C1 segment of cervical spinal cord (tissue), 14 donors: ENCODE measurements at regions not wholly inside any gene's neighbourhood (a gene's known extent, or its start where the extent isn't known, plus 50 kb on each side); places are given as distances from the start of the nearest gene placed in this dataset.

Source experiments
- DNase-seq, 14 donors: peaks; one replicate each; lab custom pipeline; 2025; lab: John Stamatoyannopoulos, UW

DNA sequence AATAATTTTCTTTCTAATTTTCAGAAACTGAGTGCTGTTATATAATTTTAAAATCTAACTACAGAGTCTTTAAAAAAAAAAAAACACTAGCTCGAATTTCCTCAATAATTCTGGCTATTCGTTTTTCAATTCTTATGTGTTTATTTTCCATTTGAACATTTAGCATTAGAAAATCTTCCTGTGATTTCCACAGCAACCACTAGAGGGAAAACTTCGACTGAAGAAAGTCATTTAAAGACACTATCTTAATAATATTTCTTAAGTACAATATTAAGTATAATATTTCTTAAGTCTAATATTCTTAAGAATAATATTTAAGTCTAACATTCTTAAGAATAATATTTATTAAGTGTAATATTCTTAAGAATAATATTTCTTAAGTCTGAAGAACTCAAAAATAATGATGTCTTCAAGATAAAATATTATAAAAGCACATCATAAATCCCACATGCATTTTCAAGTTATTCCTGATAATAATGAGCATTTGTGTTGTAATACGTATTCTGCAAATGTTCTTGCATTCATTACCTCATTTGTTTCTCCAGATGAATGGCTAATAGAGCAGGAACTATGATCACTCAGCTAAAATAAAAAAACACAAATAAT, 118.4 kb upstream of the WDR17 start:
- no peak for DNase-seq

DNA sequence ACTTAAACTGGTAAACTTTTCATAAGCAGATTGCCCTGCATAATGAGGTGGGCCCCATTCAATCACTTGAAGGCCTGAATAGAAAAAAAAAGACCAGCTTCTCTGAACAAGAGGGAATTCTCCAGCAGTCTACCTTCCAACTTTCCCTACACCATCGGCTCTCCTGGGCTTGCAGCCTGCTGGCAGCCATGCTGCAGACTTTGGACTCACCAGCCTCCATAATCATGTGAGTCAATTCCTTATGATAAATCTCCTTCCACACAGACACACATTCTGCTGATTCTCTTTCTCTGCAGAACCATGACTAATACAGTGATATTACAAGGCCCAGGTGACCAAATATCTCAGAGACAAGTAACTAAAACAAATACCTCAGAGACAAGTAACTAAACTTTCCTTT, 113.8 kb upstream of the WDR17 start:
- DNase-seq = no peak

DNA sequence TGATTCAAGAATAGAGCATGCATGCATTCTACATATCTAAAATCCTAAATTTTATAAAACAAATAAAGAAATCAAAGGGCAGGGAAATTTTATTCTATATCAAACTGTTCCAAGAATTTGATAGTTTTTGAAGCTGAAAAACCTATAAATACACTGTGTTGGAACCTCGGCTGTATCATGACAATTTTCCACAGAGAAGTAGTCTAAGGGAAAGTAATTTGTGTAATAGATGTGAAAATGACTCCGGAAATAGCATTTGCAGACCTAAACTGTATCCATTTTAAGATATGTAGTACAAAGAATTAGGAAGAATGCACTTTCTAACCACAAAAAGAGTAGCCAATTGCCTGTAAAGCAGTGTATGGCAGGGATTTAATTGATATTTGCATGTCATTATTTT, 112.5 kb upstream of the WDR17 start:
- DNase-seq = no peak

DNA sequence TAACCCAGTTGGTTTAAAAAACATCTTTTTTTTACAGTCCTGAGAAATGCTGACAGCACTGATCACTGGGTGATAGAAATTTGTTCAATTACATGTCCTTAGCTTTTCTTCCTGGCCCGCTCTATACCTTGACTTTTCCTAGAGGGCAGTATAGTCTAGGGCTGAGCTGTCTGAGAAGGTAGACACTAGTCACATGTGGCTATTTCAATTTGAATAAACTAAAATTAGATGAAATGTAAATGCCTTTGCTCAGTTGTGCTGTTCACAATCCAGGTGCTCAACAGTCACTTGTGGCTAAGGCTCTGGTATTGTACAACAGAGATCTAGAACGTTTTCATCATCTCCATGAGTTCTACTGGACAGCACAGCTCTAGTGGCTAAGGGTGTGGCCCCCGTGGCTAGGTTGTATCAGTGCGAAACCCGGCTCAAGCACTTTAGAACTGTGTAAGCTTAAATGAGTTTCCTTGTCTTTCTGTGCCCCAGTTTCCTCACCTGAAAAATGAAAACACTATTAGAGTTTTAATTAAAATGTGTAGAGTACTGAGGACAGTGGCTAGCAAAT, 111.6 kb upstream of the WDR17 start:
- no peak for DNase-seq

DNA sequence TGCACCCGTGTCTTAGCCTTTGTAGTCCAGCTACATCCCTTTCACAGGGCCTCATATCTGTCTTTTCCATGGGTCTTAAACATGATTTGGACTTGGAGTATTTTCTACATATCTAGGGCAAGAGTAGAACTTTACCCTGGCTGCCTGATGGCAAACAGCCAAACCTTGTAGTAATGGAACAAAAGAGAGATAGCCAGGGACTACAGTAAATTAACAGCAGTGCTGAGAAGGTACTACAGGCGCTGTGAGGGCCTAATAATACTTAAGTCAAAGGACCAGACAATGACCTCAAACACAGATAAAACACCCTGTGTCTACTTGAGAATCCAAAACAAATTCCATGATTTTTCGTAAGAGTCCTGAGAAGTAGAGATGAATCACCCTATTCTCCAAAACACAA, 111.0 kb upstream of the WDR17 start:
- no peak for DNase-seq

DNA sequence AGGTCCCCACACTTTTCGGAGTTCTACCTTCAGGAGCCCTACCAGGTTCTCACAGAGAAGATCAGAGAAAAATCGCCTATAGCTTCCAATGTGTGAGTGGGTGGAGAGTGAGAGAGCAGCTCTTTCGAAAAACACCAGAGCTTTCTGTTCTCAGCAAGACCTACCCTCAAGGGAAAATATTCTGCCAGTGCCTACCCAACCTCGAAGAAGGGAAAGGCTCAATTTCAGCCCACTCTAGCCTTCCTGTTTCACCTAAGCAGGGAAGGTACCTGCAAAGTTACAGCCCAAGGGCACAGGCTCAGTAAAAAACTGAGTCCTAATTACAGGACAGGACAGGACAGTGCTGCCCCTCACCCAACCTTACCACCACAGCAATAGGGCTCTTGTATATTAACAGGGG, 104.0 kb upstream of the WDR17 start:
- no peak for DNase-seq

DNA sequence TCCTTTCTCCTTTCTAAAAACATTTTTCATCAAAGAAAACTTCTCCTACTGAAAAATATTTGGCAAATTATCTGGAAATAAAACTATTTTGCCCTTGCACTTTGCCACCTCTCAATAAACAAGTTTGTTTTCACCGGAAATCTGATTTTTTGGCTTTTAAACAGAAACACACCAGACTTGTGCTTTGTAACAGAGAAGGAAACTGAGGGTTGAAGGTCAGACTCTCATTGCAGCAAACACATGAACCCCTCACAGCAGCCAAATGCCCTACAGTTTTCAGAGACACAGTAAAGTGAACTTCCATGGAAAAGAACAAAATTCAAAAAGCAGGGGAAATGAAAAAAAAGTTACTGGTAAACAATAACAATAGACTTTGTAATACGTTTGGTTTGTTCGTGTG, 95.6 kb upstream of the WDR17 start:
- DNase-seq = no peak

DNA sequence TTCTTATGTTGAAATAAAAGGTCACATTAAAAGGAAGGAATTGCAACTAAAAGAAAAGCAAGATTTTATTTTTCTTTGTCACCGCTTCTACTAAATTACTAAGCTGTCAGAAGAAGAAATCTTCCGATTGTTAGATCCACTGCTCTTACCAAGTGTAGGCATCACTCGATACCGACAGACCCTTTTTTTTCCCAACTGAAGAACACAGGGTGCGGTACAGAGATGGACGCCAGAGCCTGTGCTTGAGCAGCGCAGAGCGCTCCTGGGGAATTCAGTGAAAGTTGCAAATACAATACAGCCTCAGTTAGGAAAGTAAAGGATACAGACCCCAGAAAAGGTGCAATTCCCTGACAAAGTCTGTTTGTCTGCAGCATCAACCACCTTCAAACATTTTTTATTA, 94.9 kb upstream of the WDR17 start:
- no peak for DNase-seq

DNA sequence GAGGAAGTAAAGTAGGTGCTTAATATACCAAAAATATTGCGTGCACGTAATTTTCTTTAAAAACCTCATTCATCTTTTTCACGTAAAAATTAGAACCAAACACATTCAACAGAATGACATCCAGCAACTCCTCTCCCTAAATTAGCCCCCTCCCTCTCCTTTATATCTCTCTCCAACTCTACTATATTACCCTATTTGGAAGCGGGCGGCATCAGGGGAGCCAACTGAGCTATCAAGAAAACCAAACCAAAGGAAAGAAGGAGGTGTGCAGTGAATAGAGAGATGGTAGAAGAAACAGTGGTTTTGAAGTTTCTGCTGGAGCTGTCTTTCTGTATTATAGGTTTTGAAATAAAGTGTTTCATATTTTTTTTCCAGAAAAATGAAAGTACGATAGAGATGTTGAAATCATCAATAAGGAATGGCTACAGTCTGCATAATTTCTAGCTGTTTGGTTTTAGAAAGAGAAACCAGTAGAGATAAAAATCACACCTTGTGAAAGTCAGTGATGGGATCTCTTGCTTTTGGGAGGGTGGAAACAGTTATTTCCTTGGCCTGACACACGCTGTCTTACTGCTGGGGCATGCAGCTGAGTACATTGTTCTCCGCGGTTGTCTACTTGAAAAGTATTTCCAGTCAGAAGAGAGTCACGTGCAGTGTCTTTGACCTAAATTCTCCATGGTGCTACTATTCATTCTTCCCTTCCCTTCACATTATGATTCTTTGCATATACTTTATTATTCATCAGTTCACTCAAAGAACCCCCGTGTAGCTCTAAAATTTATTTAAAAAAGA, 94.1 kb upstream of the WDR17 start:
- peak in 1 of 14 donors; percentile 5 for DNase-seq

DNA sequence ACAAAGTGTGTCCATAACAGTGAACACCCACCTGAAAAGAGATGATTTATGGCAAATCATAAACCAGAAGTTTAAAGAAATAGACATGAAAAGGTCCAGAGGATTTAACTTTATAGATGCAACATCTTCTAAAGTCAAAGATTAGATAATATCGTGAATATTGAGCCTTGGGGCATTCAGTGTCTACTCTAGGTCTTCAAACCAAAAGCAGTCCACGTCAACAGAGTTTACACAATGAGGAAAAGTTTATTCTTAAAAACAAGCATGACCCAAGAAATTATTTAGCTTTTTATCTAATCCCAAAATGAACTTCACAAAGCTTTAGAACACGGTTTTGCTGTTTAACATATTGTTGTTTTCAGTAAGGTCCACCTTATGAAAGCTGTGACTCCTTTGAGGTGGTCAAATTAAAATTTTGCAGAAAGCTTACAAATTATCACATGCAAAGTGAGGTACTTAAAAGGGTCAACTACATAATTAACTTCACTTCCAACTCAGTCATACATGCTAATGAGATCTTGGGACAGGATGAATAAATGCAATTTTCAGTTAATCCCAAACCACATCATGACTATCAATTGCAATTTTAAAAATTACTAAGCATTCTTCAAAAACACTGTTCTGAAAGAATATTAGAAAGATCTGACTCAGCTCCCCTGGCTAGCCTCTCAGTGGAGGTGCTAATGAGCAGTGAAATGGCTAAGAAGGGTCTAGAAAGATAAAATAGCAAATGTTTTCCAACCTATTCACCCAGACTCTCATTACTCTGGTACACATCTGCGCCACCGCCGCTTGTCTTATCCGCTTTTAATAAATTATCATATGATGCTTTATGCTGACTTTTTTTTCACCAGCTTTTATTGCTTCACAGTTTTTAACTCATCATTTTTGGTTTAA, 92.4 kb upstream of the WDR17 start:
- no peak for DNase-seq

DNA sequence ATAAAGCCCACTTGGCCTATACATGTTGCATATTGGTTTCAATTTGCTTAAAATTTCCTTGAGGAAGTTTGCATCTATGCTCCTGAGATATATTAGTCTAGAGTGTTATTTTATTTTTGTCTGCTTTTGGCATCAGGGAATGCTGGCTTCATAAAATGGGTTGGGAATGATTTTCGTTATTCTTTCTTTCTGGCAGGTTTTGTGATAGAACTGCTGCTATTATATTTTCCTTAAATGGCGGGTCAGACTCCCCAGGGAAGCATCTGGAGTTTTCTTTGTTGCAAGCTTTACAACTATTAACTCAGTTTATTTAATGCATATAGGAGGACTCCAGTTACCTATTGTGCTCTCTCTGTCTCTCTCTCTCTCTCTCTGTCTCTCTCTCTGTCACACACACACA, 82.0 kb upstream of the WDR17 start:
- DNase-seq = no peak

DNA sequence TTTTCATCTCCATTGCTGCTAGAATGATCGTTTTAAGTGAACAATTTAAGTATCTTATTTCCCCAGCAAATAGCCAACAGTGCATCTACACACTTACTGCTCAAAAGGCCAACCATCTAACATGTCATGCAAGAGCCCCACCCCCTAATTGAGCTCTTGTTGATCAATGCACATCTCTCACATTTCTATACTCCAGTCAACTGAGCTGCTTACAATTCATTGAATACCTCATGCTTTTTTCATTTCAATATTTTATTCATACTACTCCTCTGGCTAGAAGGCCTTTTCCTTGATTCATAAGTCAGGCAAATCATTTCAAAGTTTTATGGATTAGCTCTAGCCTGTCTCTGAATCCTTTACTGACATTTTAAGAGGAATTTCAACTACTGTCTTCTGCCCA, 79.0 kb upstream of the WDR17 start:
- no peak for DNase-seq

DNA sequence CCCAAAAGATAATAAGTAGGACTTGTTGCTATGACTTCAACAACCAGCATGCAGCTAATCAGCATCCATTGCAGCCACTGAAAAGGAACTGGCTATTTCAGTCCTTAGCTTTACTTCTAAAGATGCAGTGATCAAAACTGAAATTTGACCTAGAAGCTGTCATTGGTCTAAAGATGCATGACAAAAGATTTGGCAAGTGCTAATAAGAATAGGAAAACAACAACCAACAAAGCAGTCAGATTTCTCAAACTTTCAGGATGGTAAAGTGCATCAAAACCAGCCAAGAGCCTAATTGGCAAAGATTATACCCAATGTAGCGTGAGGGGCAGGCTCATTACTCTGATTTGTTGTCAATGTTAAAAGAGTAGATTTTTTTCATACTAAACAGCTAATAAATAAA, 77.1 kb upstream of the WDR17 start:
- no peak for DNase-seq

DNA sequence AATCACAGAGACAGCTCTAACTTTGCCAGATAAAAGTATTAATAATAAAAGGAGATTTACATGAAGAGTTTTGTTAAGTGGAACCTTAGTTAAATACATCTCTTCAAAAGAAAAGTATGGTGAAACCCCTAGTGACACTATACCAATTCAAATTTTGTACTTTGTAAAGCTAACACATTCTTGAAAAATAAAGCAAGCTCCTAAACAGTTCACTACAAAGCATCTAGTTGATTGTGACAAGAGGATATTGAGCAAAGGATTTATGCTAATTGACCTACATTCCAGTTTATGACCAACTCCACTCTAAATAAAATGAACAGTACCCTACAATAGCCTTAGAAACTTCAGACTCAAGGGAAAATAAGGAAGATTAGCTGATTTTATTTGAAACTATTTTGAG, 69.4 kb upstream of the WDR17 start:
- DNase-seq = no peak

DNA sequence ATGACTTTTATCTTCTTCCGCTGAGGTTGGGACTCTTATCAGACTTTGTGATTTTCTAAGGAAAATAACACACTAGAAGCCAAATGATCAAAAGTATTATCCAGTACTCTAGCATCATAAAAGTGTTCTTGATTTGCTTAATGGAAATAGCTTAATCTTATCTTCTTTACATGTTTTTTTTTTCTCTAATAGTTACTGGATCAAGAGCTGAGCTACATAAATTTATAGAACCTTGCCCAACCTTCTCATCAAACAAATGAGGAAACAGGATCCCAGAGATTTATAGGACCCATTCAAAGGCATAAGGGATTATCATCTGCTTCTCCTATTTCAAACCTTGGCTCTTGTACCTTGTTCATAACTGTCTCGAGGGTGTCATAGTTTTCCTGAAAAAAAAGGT, 68.3 kb upstream of the WDR17 start:
- no peak for DNase-seq

DNA sequence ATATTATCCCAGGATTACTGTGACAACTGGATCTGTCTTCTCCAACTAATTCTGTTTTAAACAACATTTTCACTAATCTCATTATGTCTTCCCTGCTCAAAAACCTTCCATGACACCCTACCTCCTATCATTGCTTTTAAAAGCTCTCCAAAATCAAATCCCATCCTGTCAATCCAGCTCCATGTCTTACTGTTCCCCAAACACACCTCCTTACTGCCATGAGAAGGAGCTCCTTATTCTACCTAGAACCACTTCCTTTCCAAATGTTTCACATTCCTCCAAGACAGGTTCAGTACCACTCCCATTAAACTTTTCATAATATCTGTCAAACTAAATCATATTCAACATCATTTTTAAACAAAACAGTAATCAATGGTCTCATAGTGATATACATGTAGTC, 66.9 kb upstream of the WDR17 start:
- no peak for DNase-seq

DNA sequence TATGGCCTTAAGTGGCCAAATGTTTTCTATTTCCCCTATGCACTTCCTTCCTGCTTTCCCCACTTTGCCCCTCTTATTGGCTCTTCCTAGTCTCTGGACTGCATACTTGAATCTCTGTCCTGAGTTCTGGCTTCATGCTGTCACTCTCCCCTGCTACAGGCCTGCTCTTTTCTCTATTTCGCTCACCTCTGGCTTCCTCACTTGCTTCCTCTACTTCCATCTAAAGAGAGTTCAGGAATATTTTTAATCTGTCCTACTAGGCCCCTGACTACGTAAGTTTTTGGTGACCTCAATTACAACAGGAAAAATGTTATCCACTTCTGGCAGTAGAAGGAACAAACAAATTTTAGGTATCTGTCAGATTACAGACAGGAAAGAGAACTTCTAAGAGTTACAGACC, 65.7 kb upstream of the WDR17 start:
- DNase-seq = no peak

DNA sequence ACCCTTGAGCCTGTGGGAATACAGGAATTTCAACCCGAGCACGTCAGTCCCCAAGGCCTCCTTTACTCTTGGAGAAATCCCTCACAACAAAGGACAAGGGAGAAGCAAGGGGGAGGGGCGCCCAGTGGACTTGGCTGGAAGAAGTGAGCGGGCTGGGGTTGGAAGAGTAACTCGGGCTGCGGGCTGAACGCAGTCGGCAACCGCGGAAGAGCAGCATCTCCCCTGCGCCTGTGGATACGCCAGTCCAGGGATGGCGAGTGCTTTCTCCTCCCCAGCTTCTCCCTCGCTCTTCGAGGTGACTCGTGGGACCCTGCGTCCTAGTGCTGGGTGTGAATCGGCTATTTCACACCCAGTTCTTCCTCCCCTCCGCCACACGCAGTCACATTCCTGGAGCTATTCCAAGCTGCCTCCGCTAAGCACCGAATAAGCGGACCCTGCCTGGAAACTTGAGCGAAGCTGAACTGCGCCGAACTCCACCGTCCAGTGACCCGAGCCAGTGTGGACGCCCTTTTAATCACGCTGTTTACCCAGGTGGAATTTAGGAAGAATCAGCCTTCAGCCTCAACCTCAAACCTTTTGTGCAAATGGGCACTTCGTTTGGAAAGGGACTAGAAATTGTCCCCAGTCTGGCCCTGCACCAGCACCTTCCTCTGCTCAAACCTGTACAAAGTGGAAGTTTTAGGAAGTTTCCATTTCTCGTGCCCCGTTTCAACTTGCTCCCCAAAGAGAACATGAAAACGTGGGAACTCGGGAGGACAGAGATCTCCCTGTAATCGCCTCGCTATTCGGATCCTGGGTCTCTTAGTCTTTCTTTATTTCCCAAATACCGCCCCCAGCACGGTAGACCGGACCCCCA, 64.3 kb upstream of the WDR17 start:
- DNase-seq = peak in 12 of 14 donors; percentile 6 to 71 (median 50)

DNA sequence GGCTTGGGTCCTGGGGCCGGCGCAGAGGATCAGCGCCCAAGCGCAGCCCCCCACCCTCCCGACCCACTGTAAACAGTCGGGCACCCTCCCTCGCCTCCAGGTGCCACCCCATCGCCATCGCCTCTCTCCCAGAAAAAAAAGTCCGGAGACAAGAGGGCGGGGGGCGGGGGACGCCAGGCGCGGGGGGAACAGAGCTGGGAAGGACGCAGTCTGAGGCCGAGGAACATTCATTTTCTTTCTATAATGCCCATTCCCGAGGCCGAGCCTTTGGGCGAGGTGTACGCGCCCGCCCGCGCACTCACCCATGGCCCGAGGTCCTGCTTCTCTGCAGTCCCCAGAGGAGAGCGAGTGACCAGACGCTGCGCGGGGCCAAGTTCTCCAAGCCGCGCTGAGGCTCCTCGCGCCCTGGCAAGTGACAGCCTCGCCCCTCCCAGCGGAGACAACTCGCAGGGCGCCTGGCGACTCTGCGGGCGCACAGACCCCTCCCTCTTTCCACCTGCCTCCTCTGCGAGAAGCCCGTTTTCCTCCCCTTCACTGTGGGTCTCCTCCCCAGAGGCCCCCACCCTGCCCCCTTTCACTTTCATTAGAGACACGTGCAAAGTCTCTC, 63.5 kb upstream of the WDR17 start:
- peak in 10 of 14 donors; percentile 9 to 60 (median 28) for DNase-seq

DNA sequence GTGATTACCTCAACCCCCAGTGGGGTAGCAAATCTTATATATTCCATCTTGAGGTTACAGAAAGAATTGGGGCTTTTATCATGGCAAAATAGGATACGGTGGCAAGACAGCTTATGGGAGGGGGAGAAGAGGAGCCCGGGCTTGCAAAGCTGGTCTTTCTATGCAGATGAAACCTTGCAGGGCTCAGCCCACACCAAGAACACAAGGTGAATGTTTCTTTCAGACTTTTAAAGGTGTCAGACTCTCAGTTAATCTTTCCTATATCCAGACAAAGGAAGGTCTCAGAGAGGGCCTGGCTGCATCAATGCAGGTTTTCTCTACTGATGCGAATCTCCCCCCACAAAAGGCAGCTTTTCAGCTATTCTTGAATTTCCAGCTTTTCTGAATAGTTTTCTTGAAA, 59.9 kb upstream of the WDR17 start:
- DNase-seq = no peak

DNA sequence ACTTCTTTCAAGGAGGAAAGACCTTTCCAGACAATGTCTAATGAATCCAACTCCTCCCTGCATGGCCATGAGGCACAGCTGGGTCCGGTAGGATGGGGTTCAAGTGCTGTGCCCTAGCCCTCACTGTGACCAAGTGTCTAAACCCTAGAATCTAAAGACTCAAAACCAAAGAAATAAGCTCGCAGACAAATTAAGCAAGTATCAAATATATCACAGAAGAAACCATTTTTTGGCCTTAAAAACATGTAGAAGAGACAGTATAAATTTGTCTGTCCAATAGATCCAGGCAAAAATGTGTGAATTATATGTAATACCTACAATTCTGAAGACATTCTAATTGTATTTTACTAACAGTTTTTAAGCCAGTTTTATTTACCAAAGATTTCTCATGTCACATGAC, 56.4 kb upstream of the WDR17 start:
- no peak for DNase-seq
